GM19438 (cell line): ENCODE measurements at regions not wholly inside any gene's neighbourhood (a gene's known extent, or its start where the extent isn't known, plus 50 kb on each side); places are given as distances from the start of the nearest gene placed in this dataset.
A peak's percentile ranks its signal among the peaks of the same experiment; 100 is the strongest.

Experiments used
- ATAC-seq: cut with Tn5 transposase; IDR thresholded peaks from one replicate; pipeline ENCODE4 v1.9.1; 2021; ENCODE audit warnings: low read depth; ENCODE audit not compliant: unreplicated experiment

- no peak for ATAC-seq
Measured at GRCh38 chr7:116142850-116143249, 67.5 kb upstream of the TES start.

- ATAC-seq, result peak; percentile 66
Measured at GRCh38 chr7:116145245-116145852, 65.0 kb upstream of the TES start.

- no peak for ATAC-seq
Measured at GRCh38 chr7:116148108-116148507, 62.2 kb upstream of the TES start.

- no peak for ATAC-seq
Measured at GRCh38 chr7:116148626-116149025, 61.7 kb upstream of the TES start.

GRCh38 chr7:116150588-116150987 is 59.8 kb upstream of the TES start:
- peak; percentile 86 for ATAC-seq

GRCh38 chr7:116152276-116152675 is 58.1 kb upstream of the TES start:
- ATAC-seq, result no peak

- ATAC-seq, result no peak
Measured at GRCh38 chr7:116153050-116153449, 57.3 kb upstream of the TES start.

GRCh38 chr7:116159711-116160110 is 50.6 kb upstream of the TES start:
- ATAC-seq, result no peak
